Kidney (tissue), 13 donors: ENCODE measurements at regions not wholly inside any gene's neighbourhood (a gene's known extent, or its start where the extent isn't known, plus 50 kb on each side); places are given as distances from the start of the nearest gene placed in this dataset.

ENCODE experiments used
- DNase-seq, 5 donors: peaks; one replicate each; pipeline ENCODE4 v3.0.0-alpha.2; 2013 to 2020
- FAIRE-seq: peaks from 2 replicates; lab custom pipeline; 2012; peaks lifted over from hg19 to GRCh38; lab: Jason Lieb, UNC
- H3K27ac ChIP-seq, 2 donors: one replicate each; pipeline ENCODE4 v1.7.0; 2013; ENCODE audit warnings: low read depth in 2 of 2, low read length in 2 of 2, inconsistent platforms in 1 of 2
- H3K27me3 ChIP-seq: one replicate; pipeline ENCODE4 v1.7.1; 2013; ENCODE audit warnings: low read length, inconsistent platforms; ENCODE audit not compliant: control insufficient read depth, insufficient read depth
- H3K36me3 ChIP-seq, 3 donors: one replicate each; pipeline versions ENCODE4 v1.7.0 to v1.7.1; 2013; ENCODE audit warnings: low read length in 3 of 3, control low read depth in 1 of 3, inconsistent platforms in 1 of 3; ENCODE audit not compliant: insufficient read depth in 3 of 3, control insufficient read depth in 2 of 3
- H3K4me1 ChIP-seq, 3 donors: one replicate each; pipeline versions ENCODE4 v1.7.0 to v1.7.1; 2013; ENCODE audit warnings: low read length in 3 of 3, inconsistent platforms in 1 of 3, low read depth in 1 of 3; ENCODE audit not compliant: control insufficient read depth in 2 of 3, insufficient read depth in 2 of 3
- H3K4me3 ChIP-seq, 3 donors: one replicate each; pipeline versions ENCODE4 v1.7.0 to v1.8.1; 2013; ENCODE audit warnings: low read length in 3 of 3, control low read depth in 1 of 3, inconsistent platforms in 1 of 3
- H3K9ac ChIP-seq, 3 donors: one replicate each; pipeline versions ENCODE4 v1.7.0 to v1.7.1; 2013; ENCODE audit warnings: low read length in 3 of 3, control low read depth in 1 of 3, inconsistent platforms in 1 of 3
- H3K9me3 ChIP-seq, 3 donors: one replicate each; pipeline versions ENCODE4 v1.7.0 to v1.7.1; 2013; ENCODE audit warnings: low read length in 3 of 3, control low read depth in 1 of 3, inconsistent platforms in 1 of 3; ENCODE audit not compliant: control insufficient read depth in 2 of 3, insufficient read depth in 1 of 3
- intact Hi-C: fragments of 100-400 bp; cut with DNase I; formaldehyde crosslinking; loops from one replicate; pipeline ENCODE4 v1.11.1; 2022
- TF ChIP-seq, protein P1 (sequence below): IDR thresholded peaks from 3 replicates; pipeline ENCODE4 v1.5.1; 2012; ENCODE audit warnings: mild to moderate bottlenecking, moderate library complexity, borderline replicate concordance; ENCODE audit not compliant: insufficient read depth; ENCODE audit errors: extremely low read depth
- donor health status: control.
- donor health status: control.
- donor health status: control.
- donor health status: control.
- donor health status: control.
- donor health status: DM: yes; HTN: yes; CAD: no.
- donor health status: Normal renal cell carcinoma (clear cell type).

DNA sequence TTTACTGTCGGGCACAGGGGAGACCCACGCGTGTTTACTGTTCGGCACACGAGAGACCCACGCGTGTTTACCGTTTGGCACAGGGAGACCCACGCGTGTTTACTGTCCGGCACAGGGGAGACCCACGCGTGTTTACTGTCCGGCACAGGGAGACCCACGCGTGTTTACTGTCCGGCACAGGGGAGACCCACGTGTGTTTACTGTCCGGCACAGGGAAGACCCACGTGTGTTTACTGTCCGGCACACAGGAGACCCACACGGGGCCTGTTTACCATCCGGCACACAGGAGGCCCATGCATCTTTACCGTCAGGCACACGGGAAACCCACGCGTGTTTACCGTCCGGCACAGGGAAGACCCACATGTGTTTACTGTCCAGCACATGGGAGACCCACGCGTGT lies 525.1 kb downstream of the BRD1 start:
- no peaks in the 10 kb centered on the region for H3K9me3 ChIP-seq
- no peaks in the 10 kb centered on the region for H3K4me1 ChIP-seq
- no peak overlapping the region for H3K4me3 ChIP-seq
- no peak overlapping the region for H3K27ac ChIP-seq
- no peaks in the 10 kb centered on the region for H3K36me3 ChIP-seq
- no peak overlapping the region for H3K9ac ChIP-seq
- DNase-seq (peak in 1 of 5 donors; percentile 15), FAIRE-seq (no peak)
- intact Hi-C loops, result no loop called here
- H3K27me3 ChIP-seq, result no peaks in the 10 kb centered on the region
- TF ChIP-seq, protein P1, sequence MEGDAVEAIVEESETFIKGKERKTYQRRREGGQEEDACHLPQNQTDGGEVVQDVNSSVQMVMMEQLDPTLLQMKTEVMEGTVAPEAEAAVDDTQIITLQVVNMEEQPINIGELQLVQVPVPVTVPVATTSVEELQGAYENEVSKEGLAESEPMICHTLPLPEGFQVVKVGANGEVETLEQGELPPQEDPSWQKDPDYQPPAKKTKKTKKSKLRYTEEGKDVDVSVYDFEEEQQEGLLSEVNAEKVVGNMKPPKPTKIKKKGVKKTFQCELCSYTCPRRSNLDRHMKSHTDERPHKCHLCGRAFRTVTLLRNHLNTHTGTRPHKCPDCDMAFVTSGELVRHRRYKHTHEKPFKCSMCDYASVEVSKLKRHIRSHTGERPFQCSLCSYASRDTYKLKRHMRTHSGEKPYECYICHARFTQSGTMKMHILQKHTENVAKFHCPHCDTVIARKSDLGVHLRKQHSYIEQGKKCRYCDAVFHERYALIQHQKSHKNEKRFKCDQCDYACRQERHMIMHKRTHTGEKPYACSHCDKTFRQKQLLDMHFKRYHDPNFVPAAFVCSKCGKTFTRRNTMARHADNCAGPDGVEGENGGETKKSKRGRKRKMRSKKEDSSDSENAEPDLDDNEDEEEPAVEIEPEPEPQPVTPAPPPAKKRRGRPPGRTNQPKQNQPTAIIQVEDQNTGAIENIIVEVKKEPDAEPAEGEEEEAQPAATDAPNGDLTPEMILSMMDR, result no peak

DNA sequence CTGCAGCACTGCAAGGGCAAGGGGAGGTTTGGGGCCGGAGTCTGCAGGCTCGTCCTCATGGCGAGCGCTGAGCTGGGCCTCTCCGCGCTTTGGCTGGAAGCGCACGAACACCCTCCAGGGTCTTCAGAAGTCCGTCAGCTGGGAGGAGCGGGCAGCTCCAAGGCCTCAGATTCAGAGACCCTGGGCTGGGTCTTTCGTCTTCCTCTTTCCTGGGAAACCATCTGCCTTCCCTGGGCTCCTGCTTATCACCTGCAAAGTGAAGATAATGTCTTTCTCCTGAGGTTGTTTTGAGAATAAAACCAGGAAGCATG lies 525.6 kb downstream of the BRD1 start:
- no peak overlapping the region for H3K9ac ChIP-seq
- H3K36me3 ChIP-seq, result no peaks in the 10 kb centered on the region
- no peaks in the 10 kb centered on the region for H3K27me3 ChIP-seq
- TF ChIP-seq, protein P1, result no peak
- FAIRE-seq, result no peak
- H3K4me1 ChIP-seq, result no peaks in the 10 kb centered on the region
- H3K9me3 ChIP-seq, result no peaks in the 10 kb centered on the region
- no peak overlapping the region for H3K4me3 ChIP-seq
- intact Hi-C loops, result no loop called here
- DNase-seq, result peak in 2 of 5 donors; percentile 6 to 28
- no peak overlapping the region for H3K27ac ChIP-seq

DNA sequence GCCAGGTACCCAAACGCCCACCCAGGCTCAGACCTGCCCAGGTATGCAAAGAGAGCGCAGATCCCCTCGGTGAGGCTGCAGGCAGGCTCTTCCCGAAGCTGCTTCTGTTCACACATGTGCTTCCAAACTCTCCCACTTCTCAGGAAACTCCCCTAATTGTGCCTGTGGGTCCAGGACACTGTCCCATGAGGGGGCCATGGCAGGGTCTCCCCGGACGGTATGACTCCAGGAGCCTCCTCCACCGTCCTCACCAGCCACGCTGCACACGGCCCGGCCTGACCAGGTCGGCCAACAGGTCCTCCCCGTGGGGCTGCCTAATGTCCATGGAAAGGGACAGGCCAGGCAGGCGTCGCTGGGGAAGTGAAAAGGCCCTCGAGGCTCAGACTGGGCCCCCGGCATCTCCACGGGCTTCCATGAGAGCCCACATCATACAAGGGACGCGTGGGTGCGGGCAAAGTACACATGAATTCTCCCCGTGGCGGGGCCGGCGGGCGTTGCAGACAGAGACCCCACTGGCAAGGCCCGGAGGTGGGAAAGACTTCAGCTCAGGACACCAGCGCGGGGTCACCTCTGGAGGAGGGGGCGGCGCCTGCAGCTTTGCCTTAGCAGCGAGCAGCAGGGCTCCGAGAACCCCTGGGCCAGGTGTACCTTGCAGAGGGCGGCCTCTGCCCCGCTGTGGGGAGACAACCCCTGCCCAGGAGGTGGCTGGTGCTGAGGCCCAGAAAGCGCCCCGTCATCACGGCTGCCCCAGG lies 526.1 kb downstream of the BRD1 start:
- FAIRE-seq, result no peak
- intact Hi-C loops, result no loop called here
- no peak overlapping the region for H3K4me3 ChIP-seq
- H3K9me3 ChIP-seq, result no peaks in the 10 kb centered on the region
- H3K27ac ChIP-seq, result no peak overlapping the region
- H3K27me3 ChIP-seq, result no peaks in the 10 kb centered on the region
- peak in 2 of 5 donors; percentile 7 to 24 for DNase-seq
- no peaks in the 10 kb centered on the region for H3K36me3 ChIP-seq
- no peaks in the 10 kb centered on the region for H3K4me1 ChIP-seq
- TF ChIP-seq, protein P1, result no peak
- no peak overlapping the region for H3K9ac ChIP-seq
